Activated CD4-positive, alpha-beta T cell treated with anti-CD3 and anti-CD28 coated beads, Interleukin-2, amount 10 ng/mL, durations not matched to agents 24 days and 14 days (primary cell): ENCODE measurements at regions not wholly inside any gene's neighbourhood (a gene's known extent, or its start where the extent isn't known, plus 50 kb on each side); places are given as distances from the start of the nearest gene placed in this dataset.

ENCODE experiments used
- DNase-seq: peaks from one replicate; pipeline ENCODE4 v3.0.0; 2022
- H3K27ac Mint-ChIP-seq: one replicate; pipeline ENCODE4 v1.8.0; 2022; ENCODE audit warnings: mild to moderate bottlenecking, mixed read lengths
- H3K27me3 Mint-ChIP-seq: one replicate; pipeline ENCODE4 v1.8.0; 2022; ENCODE audit warnings: mixed read lengths
- H3K36me3 Mint-ChIP-seq: one replicate; pipeline ENCODE4 v1.8.0; 2022; ENCODE audit warnings: low read depth, mild to moderate bottlenecking, mixed read lengths
- H3K4me1 Mint-ChIP-seq: one replicate; pipeline ENCODE4 v1.8.0; 2021; ENCODE audit warnings: mixed read lengths
- H3K4me3 Mint-ChIP-seq: one replicate; pipeline ENCODE4 v1.8.0; 2022; ENCODE audit warnings: mild to moderate bottlenecking, moderate library complexity, mixed read lengths
- H3K9me3 Mint-ChIP-seq: one replicate; pipeline ENCODE4 v1.8.0; 2021; ENCODE audit warnings: mixed read lengths
- intact Hi-C: fragments of 100-400 bp; cut with micrococcal nuclease; formaldehyde crosslinking; loops from one replicate; pipeline ENCODE4 v1.15.1; 2023

- Mint-ChIP-seq H3K4me1 (no peaks in the 10 kb centered on the region), H3K27ac (no peak overlapping the region), H3K4me3 (no peak overlapping the region), H3K36me3 (no peaks in the 10 kb centered on the region), H3K9me3 (no peaks in the 10 kb centered on the region), H3K27me3 (no peaks in the 10 kb centered on the region)
- intact Hi-C loops = no loop called here
- no peak for DNase-seq
These were observed 1048.4 kb upstream of the CDH2 start for GRCh38 chr18:29225351-29225750.

- Mint-ChIP-seq H3K4me1 (no peaks in the 10 kb centered on the region), H3K4me3 (no peak overlapping the region), H3K9me3 (peaks cover 7% of the 10 kb centered on the region), H3K27me3 (no peaks in the 10 kb centered on the region), H3K27ac (no peak overlapping the region), H3K36me3 (no peaks in the 10 kb centered on the region)
- intact Hi-C loops = no loop called here
- DNase-seq = no peak
These were observed 1041.2 kb upstream of the CDH2 start for GRCh38 chr18:29218091-29218490.

- Mint-ChIP-seq H3K9me3 (peaks cover 7% of the 10 kb centered on the region), H3K36me3 (no peaks in the 10 kb centered on the region), H3K27ac (no peak overlapping the region), H3K4me3 (no peak overlapping the region), H3K27me3 (no peaks in the 10 kb centered on the region), H3K4me1 (no peaks in the 10 kb centered on the region)
- DNase-seq = no peak
- intact Hi-C loops = no loop called here
These were observed 1040.4 kb upstream of the CDH2 start for GRCh38 chr18:29217124-29217915.

GRCh38 chr18:29198834-29199233 lies 1021.9 kb upstream of the CDH2 start:
- Mint-ChIP-seq H3K36me3 (no peaks in the 10 kb centered on the region), H3K27ac (no peak overlapping the region), H3K4me1 (no peaks in the 10 kb centered on the region), H3K4me3 (no peak overlapping the region), H3K9me3 (peaks cover 4% of the 10 kb centered on the region), H3K27me3 (no peaks in the 10 kb centered on the region)
- DNase-seq = no peak
- intact Hi-C loops = no loop called here

- Mint-ChIP-seq H3K27ac (no peak overlapping the region), H3K36me3 (no peaks in the 10 kb centered on the region), H3K4me1 (no peaks in the 10 kb centered on the region), H3K9me3 (peaks cover 4% of the 10 kb centered on the region), H3K4me3 (no peak overlapping the region), H3K27me3 (no peaks in the 10 kb centered on the region)
- DNase-seq = no peak
- intact Hi-C loops = no loop called here
These were observed 1019.4 kb upstream of the CDH2 start for GRCh38 chr18:29196307-29196706.

- peaks cover 4% of the 10 kb centered on the region for H3K9me3 Mint-ChIP-seq
- intact Hi-C loops = no loop called here
- H3K4me3 Mint-ChIP-seq = no peak overlapping the region
- no peaks in the 10 kb centered on the region for H3K36me3 Mint-ChIP-seq
- H3K27ac Mint-ChIP-seq = no peak overlapping the region
- H3K27me3 Mint-ChIP-seq = no peaks in the 10 kb centered on the region
- no peaks in the 10 kb centered on the region for H3K4me1 Mint-ChIP-seq
- no peak for DNase-seq
These were observed 1014.3 kb upstream of the CDH2 start for GRCh38 chr18:29191263-29191662.

GRCh38 chr18:29188760-29189159 lies 1011.8 kb upstream of the CDH2 start:
- no peak overlapping the region for H3K27ac Mint-ChIP-seq
- H3K4me3 Mint-ChIP-seq = no peak overlapping the region
- DNase-seq = no peak
- no peaks in the 10 kb centered on the region for H3K4me1 Mint-ChIP-seq
- intact Hi-C loops = no loop called here
- no peaks in the 10 kb centered on the region for H3K36me3 Mint-ChIP-seq
- no peaks in the 10 kb centered on the region for H3K27me3 Mint-ChIP-seq
- H3K9me3 Mint-ChIP-seq = peaks cover 4% of the 10 kb centered on the region

GRCh38 chr18:29185801-29186200 lies 1008.9 kb upstream of the CDH2 start:
- intact Hi-C loops = no loop called here
- no peaks in the 10 kb centered on the region for H3K4me1 Mint-ChIP-seq
- no peaks in the 10 kb centered on the region for H3K27me3 Mint-ChIP-seq
- H3K36me3 Mint-ChIP-seq = no peaks in the 10 kb centered on the region
- no peak overlapping the region for H3K4me3 Mint-ChIP-seq
- no peak for DNase-seq
- H3K9me3 Mint-ChIP-seq = peaks cover 4% of the 10 kb centered on the region
- no peak overlapping the region for H3K27ac Mint-ChIP-seq

GRCh38 chr18:29184654-29185053 lies 1007.7 kb upstream of the CDH2 start:
- Mint-ChIP-seq H3K9me3 (peaks cover 1% of the 10 kb centered on the region), H3K27ac (no peak overlapping the region)

GRCh38 chr18:29181151-29181901 lies 1004.4 kb upstream of the CDH2 start:
- no peak for DNase-seq
- Mint-ChIP-seq H3K36me3 (no peaks in the 10 kb centered on the region), H3K9me3 (no peaks in the 10 kb centered on the region), H3K27me3 (no peaks in the 10 kb centered on the region), H3K27ac (no peak overlapping the region), H3K4me1 (no peaks in the 10 kb centered on the region), H3K4me3 (no peak overlapping the region)
- intact Hi-C loops = no loop called here

More at GRCh38 chr18:29184654-29185053, 1007.7 kb upstream of the CDH2 start:
- DNase-seq = no peak
- H3K4me3 Mint-ChIP-seq = no peak overlapping the region
- no peaks in the 10 kb centered on the region for H3K4me1 Mint-ChIP-seq
- intact Hi-C loops = no loop called here
- H3K27me3 Mint-ChIP-seq = no peaks in the 10 kb centered on the region
- no peaks in the 10 kb centered on the region for H3K36me3 Mint-ChIP-seq

- intact Hi-C loops = no loop called here
- no peaks in the 10 kb centered on the region for H3K27me3 Mint-ChIP-seq
- no peak overlapping the region for H3K27ac Mint-ChIP-seq
- H3K36me3 Mint-ChIP-seq = no peaks in the 10 kb centered on the region
- no peak overlapping the region for H3K4me3 Mint-ChIP-seq
- no peak for DNase-seq
- H3K4me1 Mint-ChIP-seq = no peaks in the 10 kb centered on the region
- no peaks in the 10 kb centered on the region for H3K9me3 Mint-ChIP-seq
These were observed 999.8 kb upstream of the CDH2 start for GRCh38 chr18:29176681-29177080.

- intact Hi-C loops = no loop called here
- Mint-ChIP-seq H3K27me3 (no peaks in the 10 kb centered on the region), H3K4me1 (no peaks in the 10 kb centered on the region), H3K27ac (no peak overlapping the region), H3K36me3 (no peaks in the 10 kb centered on the region), H3K4me3 (no peak overlapping the region), H3K9me3 (no peaks in the 10 kb centered on the region)
- DNase-seq = no peak
These were observed 998.0 kb upstream of the CDH2 start for GRCh38 chr18:29174891-29175290.

- intact Hi-C loops = no loop called here
- Mint-ChIP-seq H3K4me1 (no peaks in the 10 kb centered on the region), H3K9me3 (peaks cover 6% of the 10 kb centered on the region), H3K27me3 (no peaks in the 10 kb centered on the region), H3K27ac (no peak overlapping the region), H3K4me3 (no peak overlapping the region), H3K36me3 (no peaks in the 10 kb centered on the region)
- no peak for DNase-seq
These were observed 995.8 kb upstream of the CDH2 start for GRCh38 chr18:29172756-29173067.

GRCh38 chr18:29171892-29172755 lies 995.2 kb upstream of the CDH2 start:
- intact Hi-C loops = no loop called here
- Mint-ChIP-seq H3K36me3 (no peaks in the 10 kb centered on the region), H3K9me3 (peaks cover 6% of the 10 kb centered on the region), H3K27ac (no peak overlapping the region), H3K4me1 (no peaks in the 10 kb centered on the region), H3K27me3 (no peaks in the 10 kb centered on the region), H3K4me3 (no peak overlapping the region)
- DNase-seq = no peak
